Ascending aorta (tissue), 2 donors: ENCODE measurements at regions not wholly inside any gene's neighbourhood (a gene's known extent, or its start where the extent isn't known, plus 50 kb on each side); places are given as distances from the start of the nearest gene placed in this dataset.

ENCODE experiments used
- DNase-seq, 2 donors: peaks; one replicate each; pipeline ENCODE4 v3.0.0-alpha.2; 2019; ENCODE audit warnings: low spot score in 2 of 2
- H3K27ac ChIP-seq, 2 donors: fragments of 200-600 bp; sonication (generic); one replicate each; pipeline ENCODE4 v1.5.1; 2016 to 2017; ENCODE audit warnings: mild to moderate bottlenecking in 1 of 2
- H3K27me3 ChIP-seq: fragments of 200-600 bp; sonication (generic); one replicate; pipeline ENCODE4 v1.5.1; 2017
- H3K36me3 ChIP-seq, 2 donors: fragments of 200-600 bp; sonication (generic); one replicate each; pipeline ENCODE4 v1.5.1; 2016
- H3K4me1 ChIP-seq, 2 donors: fragments of 200-600 bp; sonication (generic); one replicate each; pipeline ENCODE4 v1.5.1; 2016 to 2017; ENCODE audit warnings: mild to moderate bottlenecking in 1 of 2
- H3K4me3 ChIP-seq, 2 donors: fragments of 200-600 bp; sonication (generic); one replicate each; pipeline ENCODE4 v1.5.1; 2016 to 2017; ENCODE audit warnings: mild to moderate bottlenecking in 1 of 2
- H3K9me3 ChIP-seq, 2 donors: fragments of 200-600 bp; sonication (generic); one replicate each; pipeline ENCODE4 v1.5.1; 2016
- intact Hi-C: fragments of 100-400 bp; cut with DNase I; formaldehyde crosslinking; loops from one replicate; pipeline ENCODE4 v1.15.1; 2023
- TF ChIP-seq, protein P1 (sequence below), 3 experiments: fragments of 200-600 bp in 2 of 3; fragments of 450-650 bp in 1 of 3; sonication (generic) in 2 of 3; IDR thresholded peaks; one replicate each; pipeline ENCODE4 v1.5.1; 2016 to 2019; ENCODE audit warnings: antibody characterized with exemption in 3 of 3, mild to moderate bottlenecking in 1 of 3, moderate library complexity in 1 of 3

DNA sequence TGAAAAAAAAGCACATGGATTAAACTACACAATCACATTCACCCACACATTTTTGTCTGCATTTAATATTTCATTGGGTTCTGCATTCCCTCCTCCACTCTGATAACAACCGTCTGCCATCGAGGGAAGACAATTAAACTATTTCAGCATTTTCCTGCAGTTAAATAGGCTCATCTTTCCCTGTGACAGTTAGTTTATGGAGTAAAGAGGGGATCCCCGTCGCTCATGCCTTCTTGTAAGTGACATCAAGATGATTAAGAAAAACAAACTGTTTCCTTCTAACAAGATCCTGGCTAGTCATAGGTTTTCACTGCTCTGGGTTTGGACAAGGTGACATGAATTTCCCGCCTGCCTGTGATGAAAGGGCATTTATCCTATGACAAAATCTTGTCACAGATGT is 98.0 kb upstream of the DYNLRB2 start:
- TF ChIP-seq, protein P1, sequence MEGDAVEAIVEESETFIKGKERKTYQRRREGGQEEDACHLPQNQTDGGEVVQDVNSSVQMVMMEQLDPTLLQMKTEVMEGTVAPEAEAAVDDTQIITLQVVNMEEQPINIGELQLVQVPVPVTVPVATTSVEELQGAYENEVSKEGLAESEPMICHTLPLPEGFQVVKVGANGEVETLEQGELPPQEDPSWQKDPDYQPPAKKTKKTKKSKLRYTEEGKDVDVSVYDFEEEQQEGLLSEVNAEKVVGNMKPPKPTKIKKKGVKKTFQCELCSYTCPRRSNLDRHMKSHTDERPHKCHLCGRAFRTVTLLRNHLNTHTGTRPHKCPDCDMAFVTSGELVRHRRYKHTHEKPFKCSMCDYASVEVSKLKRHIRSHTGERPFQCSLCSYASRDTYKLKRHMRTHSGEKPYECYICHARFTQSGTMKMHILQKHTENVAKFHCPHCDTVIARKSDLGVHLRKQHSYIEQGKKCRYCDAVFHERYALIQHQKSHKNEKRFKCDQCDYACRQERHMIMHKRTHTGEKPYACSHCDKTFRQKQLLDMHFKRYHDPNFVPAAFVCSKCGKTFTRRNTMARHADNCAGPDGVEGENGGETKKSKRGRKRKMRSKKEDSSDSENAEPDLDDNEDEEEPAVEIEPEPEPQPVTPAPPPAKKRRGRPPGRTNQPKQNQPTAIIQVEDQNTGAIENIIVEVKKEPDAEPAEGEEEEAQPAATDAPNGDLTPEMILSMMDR (IDR thresholded peaks at IDR 0.05), result no peak
- no peaks in the 10 kb centered on the region for H3K9me3 ChIP-seq
- intact Hi-C loops, result no loop called here
- no peaks in the 10 kb centered on the region for H3K4me1 ChIP-seq
- no peak overlapping the region for H3K27ac ChIP-seq
- DNase-seq, result no peak
- no peak overlapping the region for H3K4me3 ChIP-seq
- no peaks in the 10 kb centered on the region for H3K36me3 ChIP-seq
- H3K27me3 ChIP-seq, result no peaks in the 10 kb centered on the region

DNA sequence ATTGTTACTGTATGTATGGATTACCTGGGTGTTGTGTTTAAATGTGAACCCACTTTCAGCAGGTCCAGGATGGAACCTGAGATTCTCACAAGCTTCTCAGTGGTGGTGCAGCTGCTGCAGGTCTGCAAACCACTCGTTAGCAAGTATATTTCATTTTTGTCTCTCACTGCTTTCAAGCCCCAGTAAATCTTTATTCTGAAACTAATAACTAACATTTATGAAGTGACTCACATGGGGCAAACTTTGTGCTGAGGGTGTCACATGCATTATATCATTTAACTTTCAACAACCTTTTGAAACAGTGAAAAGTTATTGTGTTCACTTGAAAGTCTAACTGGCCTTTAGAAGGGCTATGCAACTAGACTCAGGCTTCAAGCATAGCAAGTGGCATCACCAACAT is 98.9 kb upstream of the DYNLRB2 start:
- Histone ChIP-seq H3K27ac (no peak overlapping the region), H3K36me3 (no peaks in the 10 kb centered on the region), H3K4me1 (no peaks in the 10 kb centered on the region), H3K4me3 (no peak overlapping the region), H3K27me3 (no peaks in the 10 kb centered on the region), H3K9me3 (no peaks in the 10 kb centered on the region)
- TF ChIP-seq, protein P1 (IDR thresholded peaks at IDR 0.05), result no peak
- no peak for DNase-seq
- intact Hi-C loops, result no loop called here

DNA sequence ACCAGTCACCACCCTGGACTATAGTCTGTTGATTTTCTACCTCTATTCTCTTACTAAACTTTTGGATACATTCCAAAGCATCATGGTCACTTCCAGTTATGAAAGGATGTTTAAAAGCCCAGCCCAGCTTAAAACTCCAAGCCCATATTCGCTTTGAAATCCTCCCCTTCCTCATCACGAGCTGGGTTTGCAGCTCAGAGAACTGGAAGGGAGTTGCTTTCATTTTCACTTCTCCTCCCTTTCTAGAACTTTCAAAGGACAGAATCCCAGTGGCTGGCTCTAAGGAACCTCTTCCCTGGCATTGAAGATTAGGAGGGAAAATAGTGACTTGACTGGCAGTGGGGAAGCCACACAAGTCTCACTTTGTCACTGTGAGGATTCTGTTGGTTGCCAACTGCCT is 100.1 kb upstream of the DYNLRB2 start:
- DNase-seq, result no peak
- H3K36me3 ChIP-seq, result no peaks in the 10 kb centered on the region
- intact Hi-C loops, result no loop called here
- no peak overlapping the region for H3K4me3 ChIP-seq
- H3K27me3 ChIP-seq, result no peaks in the 10 kb centered on the region
- TF ChIP-seq, protein P1 (IDR thresholded peaks at IDR 0.05), result no peak
- no peaks in the 10 kb centered on the region for H3K4me1 ChIP-seq
- no peaks in the 10 kb centered on the region for H3K9me3 ChIP-seq
- H3K27ac ChIP-seq, result no peak overlapping the region

DNA sequence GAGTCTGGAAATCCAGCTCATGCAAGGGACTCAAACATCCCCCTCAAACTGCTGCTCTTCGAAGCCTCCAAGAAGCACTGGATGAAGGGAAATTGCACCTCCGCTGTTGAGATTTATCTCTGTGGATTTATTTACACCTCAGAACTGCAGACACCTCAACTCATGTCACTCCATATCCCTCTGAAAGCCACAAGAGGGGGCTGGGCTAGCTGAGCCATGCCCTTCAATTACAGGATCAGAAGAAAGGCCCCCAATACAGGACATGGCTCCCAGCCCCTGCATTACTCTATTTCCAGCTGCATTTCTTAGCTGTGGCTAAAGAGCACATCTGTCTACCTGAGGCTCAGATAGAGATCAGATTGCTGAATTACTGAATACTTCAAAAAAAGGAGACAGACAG is 103.1 kb upstream of the DYNLRB2 start:
- Histone ChIP-seq H3K27me3 (no peaks in the 10 kb centered on the region), H3K4me3 (no peak overlapping the region), H3K4me1 (no peaks in the 10 kb centered on the region), H3K27ac (no peak overlapping the region), H3K9me3 (no peaks in the 10 kb centered on the region), H3K36me3 (no peaks in the 10 kb centered on the region)
- intact Hi-C loops, result loop anchor here (10.0 kb wide), 1 partner anchor 57 kb away; no protein-coding TSS in a partner anchor
- TF ChIP-seq, protein P1 (IDR thresholded peaks at IDR 0.05), result no peak
- DNase-seq, result no peak

DNA sequence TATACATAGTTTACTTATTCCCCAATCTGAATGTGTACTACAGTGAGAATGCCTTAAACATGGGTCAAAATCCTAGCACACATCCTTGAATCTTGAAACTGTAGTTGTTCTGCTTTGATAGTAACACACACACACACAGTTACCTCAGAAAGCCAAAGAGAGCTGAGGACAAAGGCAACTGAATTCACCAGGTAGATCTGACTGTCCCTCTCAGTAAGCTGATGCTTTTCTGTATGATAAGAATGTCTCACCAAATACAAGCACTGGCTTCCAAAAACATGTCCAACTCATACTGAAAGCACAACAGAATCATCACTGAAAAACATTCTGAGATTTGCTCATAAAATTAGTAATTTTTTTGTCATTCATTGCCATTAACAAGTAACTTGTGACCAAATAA is 104.3 kb upstream of the DYNLRB2 start:
- H3K4me3 ChIP-seq, result no peak overlapping the region
- no peaks in the 10 kb centered on the region for H3K36me3 ChIP-seq
- no peaks in the 10 kb centered on the region for H3K27me3 ChIP-seq
- H3K4me1 ChIP-seq, result no peaks in the 10 kb centered on the region
- H3K9me3 ChIP-seq, result no peaks in the 10 kb centered on the region
- no peak overlapping the region for H3K27ac ChIP-seq
- TF ChIP-seq, protein P1 (IDR thresholded peaks at IDR 0.05), result no peak
- intact Hi-C loops, result loop anchor here (10.0 kb wide), 1 partner anchor 58 kb away; no protein-coding TSS in a partner anchor
- no peak for DNase-seq

DNA sequence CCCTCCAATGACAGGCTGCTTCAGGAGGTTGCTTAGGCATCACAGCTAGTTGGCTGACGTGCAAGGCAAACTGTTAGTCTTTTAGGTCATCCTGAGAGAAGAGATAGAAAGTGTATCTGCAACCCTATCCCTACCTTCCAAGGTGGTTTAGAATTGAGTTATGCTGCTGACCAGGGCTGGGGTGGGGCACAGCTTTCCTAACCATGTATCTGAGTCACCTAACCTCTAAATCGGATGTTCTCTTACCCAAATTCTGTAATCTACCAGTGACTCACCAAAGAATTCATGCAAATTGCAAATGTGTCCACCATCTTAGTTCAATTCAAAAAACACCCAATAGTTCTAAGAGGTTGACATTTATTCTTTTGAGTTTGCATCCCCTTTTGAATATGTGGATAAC is 107.2 kb upstream of the DYNLRB2 start:
- Histone ChIP-seq H3K4me1 (no peaks in the 10 kb centered on the region), H3K36me3 (no peaks in the 10 kb centered on the region), H3K4me3 (no peak overlapping the region), H3K9me3 (no peaks in the 10 kb centered on the region), H3K27me3 (no peaks in the 10 kb centered on the region), H3K27ac (no peak overlapping the region)
- DNase-seq, result no peak
- intact Hi-C loops, result loop anchor here (10.0 kb wide), 1 partner anchor 61 kb away; no protein-coding TSS in a partner anchor
- TF ChIP-seq, protein P1 (IDR thresholded peaks at IDR 0.05), result no peak
